HCT116 (cell line): ENCODE measurements at regions not wholly inside any gene's neighbourhood (a gene's known extent, or its start where the extent isn't known, plus 50 kb on each side); places are given as distances from the start of the nearest gene placed in this dataset.

ENCODE experiments used
- ATAC-seq: fragments of 200-7000 bp; cut with Tn5 transposase; 2 replicates; pipeline ENCODE4 v1.9.1; 2020; ENCODE audit warnings: mild to moderate bottlenecking, moderate library complexity
- BruUV-seq: library from RNA; stranded (reverse); fragments of 400-500 nt; replicated peaks from 2 replicates; lab custom pipeline; 2021; lab: Mats Ljungman, UMichigan
- CTCF ChIA-PET: fragments of 300-600 bp; sonication (Branson Sonifier 250); formaldehyde crosslinking; loops from one replicate; lab custom pipeline; 2021; ENCODE audit warnings: antibody characterized with exemption; lab: Charles Lee
- POLR2A ChIA-PET: fragments of 300-600, 350-600 bp; sonication (Branson Sonifier 250); formaldehyde crosslinking; loops from one replicate; lab custom pipeline; 2021; ENCODE audit warnings: antibody characterized with exemption; lab: Charles Lee
- RAD21 ChIA-PET, 2 experiments: fragments of 300-600 bp; sonication (Branson Sonifier 250); formaldehyde crosslinking; loops; one replicate each; lab custom pipeline; 2023; ENCODE audit warnings: low total read pairs in 2 of 2; ENCODE audit not compliant: uncharacterized antibody in 2 of 2, unreplicated experiment in 2 of 2, low non-redundant PET in 1 of 2; lab: Charles Lee
- DNase-seq: peaks from one replicate; pipeline ENCODE4 v3.0.0-alpha.2; 2010; ENCODE audit warnings: low read depth, low spot score
- H2AFZ ChIP-seq: fragments of 200-600 bp; shearing (Covaris generic), sonication (generic); 2 replicates; pipeline ENCODE4 v1.6.1; 2017; ENCODE audit warnings: low read depth, mixed run types, mixed read lengths, antibody characterized with exemption, low read length; ENCODE audit not compliant: poor library complexity, severe bottlenecking
- H3K27ac ChIP-seq: 2 replicates; pipeline ENCODE4 v1.5.1; 2012; ENCODE audit warnings: low read depth, low read length
- H3K27me3 ChIP-seq: fragments of 200-600 bp; sonication (generic); 2 replicates; pipeline ENCODE4 v1.6.1; 2016; ENCODE audit warnings: mixed run types, low read length, mixed read lengths; ENCODE audit not compliant: insufficient read depth
- H3K36me3 ChIP-seq, 2 experiments: fragments of 200-500 bp in 1 of 2; fragments of 200-600 bp in 1 of 2; sonication (Bioruptor generic) in 1 of 2; sonication (generic) in 1 of 2; 2 replicates each; pipeline versions ENCODE4 v1.5.1 to v1.6.1; 2014 to 2016; ENCODE audit warnings: low read length in 2 of 2, inconsistent platforms in 1 of 2, mixed read lengths in 1 of 2, mixed run types in 1 of 2; ENCODE audit not compliant: insufficient read depth in 2 of 2, control insufficient read depth in 1 of 2
- H3K4me1 ChIP-seq, 2 experiments: fragments of 200-600 bp in 1 of 2; sonication (generic) in 1 of 2; 2 replicates each; pipeline versions ENCODE4 v1.5.1 to v1.6.1; 2012 to 2017; ENCODE audit warnings: low read length in 2 of 2, inconsistent platforms in 1 of 2, mild to moderate bottlenecking in 1 of 2, mixed read lengths in 1 of 2, mixed run types in 1 of 2, moderate library complexity in 1 of 2; ENCODE audit not compliant: insufficient read depth in 2 of 2, control insufficient read depth in 1 of 2
- H3K4me2 ChIP-seq: fragments of 200-600 bp; sonication (generic); 2 replicates; pipeline ENCODE4 v1.6.1; 2017; ENCODE audit warnings: mixed run types, low read length, mixed read lengths
- H3K4me3 ChIP-seq, 2 experiments: fragments of 200-600 bp in 1 of 2; sonication (generic) in 1 of 2; replicated peaks in 1 of 2; 2 replicates each; pipeline ENCODE4 v1.5.1; 2011 to 2016; ENCODE audit warnings: low read length in 2 of 2, control low read depth in 1 of 2, low read depth in 1 of 2, mild to moderate bottlenecking in 1 of 2, mixed read lengths in 1 of 2, mixed run types in 1 of 2
- H3K79me2 ChIP-seq: fragments of 200-600 bp; sonication (generic); 2 replicates; pipeline ENCODE4 v1.6.1; 2017; ENCODE audit warnings: mild to moderate bottlenecking, mixed run types, low read length, moderate library complexity, mixed read lengths; ENCODE audit not compliant: insufficient read depth
- H3K9ac ChIP-seq: fragments of 200-600 bp; sonication (generic); 2 replicates; pipeline ENCODE4 v1.6.1; 2016; ENCODE audit warnings: low read length, mixed read lengths
- H3K9me2 ChIP-seq: fragments of 200-600 bp; sonication (generic), shearing (Covaris generic); 2 replicates; pipeline ENCODE4 v1.6.1; 2017; ENCODE audit warnings: mixed run types, mild to moderate bottlenecking, moderate library complexity; ENCODE audit not compliant: insufficient read depth
- H3K9me3 ChIP-seq, 2 experiments: fragments of 200-500 bp in 1 of 2; fragments of 200-600 bp in 1 of 2; sonication (Bioruptor generic) in 1 of 2; sonication (generic) in 1 of 2; 2 replicates each; pipeline ENCODE4 v1.6.1; 2014 to 2017; ENCODE audit warnings: low read length in 2 of 2, mixed read lengths in 2 of 2, inconsistent platforms in 1 of 2, low read depth in 1 of 2, mild to moderate bottlenecking in 1 of 2, mixed run types in 1 of 2, moderate library complexity in 1 of 2; ENCODE audit not compliant: control insufficient read depth in 1 of 2, insufficient read depth in 1 of 2
- H4K20me1 ChIP-seq: fragments of 200-600 bp; sonication (generic), shearing (Covaris generic); 2 replicates; pipeline ENCODE4 v1.6.1; 2017; ENCODE audit warnings: mixed run types, mild to moderate bottlenecking, moderate library complexity; ENCODE audit not compliant: insufficient read depth
- ELF1 ChIP-seq: IDR thresholded peaks from 2 replicates; pipeline ENCODE4 v1.6.1; 2012; ENCODE audit warnings: low read depth, borderline replicate concordance
- EZH2 ChIP-seq: fragments of 200-600 bp; sonication (generic); IDR thresholded peaks from 2 replicates; pipeline ENCODE4 v1.6.1; 2017; ENCODE audit warnings: antibody characterized with exemption, mixed run types
- EZH2phosphoT487 ChIP-seq: fragments of 200-600 bp; IDR thresholded peaks from 2 replicates; pipeline ENCODE4 v1.6.1; 2018; ENCODE audit warnings: antibody characterized with exemption, borderline replicate concordance
- JUND ChIP-seq: IDR thresholded peaks from 2 replicates; pipeline ENCODE4 v1.6.1; 2012
- POLR2A ChIP-seq: IDR thresholded peaks from 2 replicates; pipeline ENCODE4 v1.7.0; 2011; ENCODE audit warnings: borderline replicate concordance; ENCODE audit not compliant: insufficient read depth, insufficient read length; ENCODE audit errors: extremely low read depth
- POLR2AphosphoS5 ChIP-seq: IDR thresholded peaks from 2 replicates; pipeline ENCODE4 v1.6.1; 2011; ENCODE audit warnings: mild to moderate bottlenecking, low read depth, low read length, moderate library complexity
- RAD21 ChIP-seq: IDR thresholded peaks from 2 replicates; pipeline ENCODE4 v1.6.1; 2012; ENCODE audit warnings: low read depth, mild to moderate bottlenecking
- TCF7L2 ChIP-seq: IDR thresholded peaks from 2 replicates; pipeline ENCODE4 v1.7.0; 2011; ENCODE audit warnings: borderline replicate concordance, inconsistent platforms; ENCODE audit not compliant: insufficient read depth, insufficient read length; ENCODE audit errors: extremely low read depth
- ZNF274 ChIP-seq: fragments of 200-500 bp; sonication (Bioruptor generic); IDR thresholded peaks from 2 replicates; pipeline ENCODE4 v1.6.1; 2014; ENCODE audit warnings: mild to moderate bottlenecking, low read depth, low read length, inconsistent platforms
- intact Hi-C: fragments of 100-400 bp; cut with micrococcal nuclease; formaldehyde crosslinking; loops from 2 replicates; pipeline ENCODE4 v1.10.0; 2022
- TF ChIP-seq, protein P1 (sequence below): IDR thresholded peaks from 2 replicates; pipeline ENCODE4 v1.6.1; 2012
- TF ChIP-seq, protein P2 (sequence below), 3 experiments: fragments of 200-600 bp in 1 of 3; sonication (generic) in 1 of 3; IDR thresholded peaks in 2 of 3; conservative IDR thresholded peaks in 1 of 3; 2 replicates each; pipeline ENCODE4 v1.5.1; 2012 to 2017; ENCODE audit warnings: low read depth in 2 of 3, low read length in 2 of 3, antibody characterized with exemption in 1 of 3, borderline replicate concordance in 1 of 3, control low read depth in 1 of 3, mild to moderate bottlenecking in 1 of 3, mixed read lengths in 1 of 3, mixed run types in 1 of 3, moderate library complexity in 1 of 3; ENCODE audit not compliant: insufficient read depth in 1 of 3

DNA sequence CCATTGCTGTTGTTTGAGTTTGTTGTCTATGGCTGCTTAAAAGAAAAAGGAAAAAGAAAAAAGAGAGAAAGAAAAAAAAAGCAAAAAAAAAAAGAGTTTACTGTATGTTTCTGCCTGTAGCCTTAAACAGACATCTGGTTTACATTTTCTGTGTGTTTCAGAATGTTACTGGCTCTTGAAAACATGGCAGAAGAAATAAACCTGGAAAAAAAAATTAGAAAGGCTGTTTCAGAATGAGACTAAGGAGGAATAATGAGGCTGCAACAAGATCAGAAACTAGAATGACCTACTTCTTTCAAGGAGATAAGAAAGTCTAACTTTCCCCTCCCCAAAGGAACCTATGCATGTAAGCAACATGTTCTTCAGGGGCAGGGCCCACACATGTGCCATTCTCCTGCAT lies 292.1 kb downstream of the DIPK2A start:
- Histone ChIP-seq H2AFZ (no peak overlapping the region), H3K27me3 (no peaks in the 10 kb centered on the region), H3K36me3 (no peaks in the 10 kb centered on the region), H4K20me1 (no peaks in the 10 kb centered on the region), H3K9ac (no peak overlapping the region), H3K4me3 (no peak overlapping the region), H3K4me1 (no peaks in the 10 kb centered on the region), H3K27ac (no peak overlapping the region), H3K9me2 (no peaks in the 10 kb centered on the region), H3K9me3 (no peaks in the 10 kb centered on the region), H3K4me2 (no peak overlapping the region), H3K79me2 (no peaks in the 10 kb centered on the region)
- ATAC-seq (no peak), DNase-seq (no peak)
- no TSS peak for BruUV-seq
- ChIA-PET RAD21 (interaction anchor here in 1 of 2 experiments (0.7 kb wide), 1 partner anchor 287 kb away, joined by 6 read pairs; no protein-coding TSS in a partner anchor), CTCF (no interaction called here), POLR2A (no interaction called here)
- TF ChIP-seq, protein P1, sequence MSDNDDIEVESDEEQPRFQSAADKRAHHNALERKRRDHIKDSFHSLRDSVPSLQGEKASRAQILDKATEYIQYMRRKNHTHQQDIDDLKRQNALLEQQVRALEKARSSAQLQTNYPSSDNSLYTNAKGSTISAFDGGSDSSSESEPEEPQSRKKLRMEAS = no peak
- TF ChIP-seq ZNF274 (no peak), EZH2phosphoT487 (no peak), POLR2A (no peak), EZH2 (no peak)
- TF ChIP-seq, protein P2, sequence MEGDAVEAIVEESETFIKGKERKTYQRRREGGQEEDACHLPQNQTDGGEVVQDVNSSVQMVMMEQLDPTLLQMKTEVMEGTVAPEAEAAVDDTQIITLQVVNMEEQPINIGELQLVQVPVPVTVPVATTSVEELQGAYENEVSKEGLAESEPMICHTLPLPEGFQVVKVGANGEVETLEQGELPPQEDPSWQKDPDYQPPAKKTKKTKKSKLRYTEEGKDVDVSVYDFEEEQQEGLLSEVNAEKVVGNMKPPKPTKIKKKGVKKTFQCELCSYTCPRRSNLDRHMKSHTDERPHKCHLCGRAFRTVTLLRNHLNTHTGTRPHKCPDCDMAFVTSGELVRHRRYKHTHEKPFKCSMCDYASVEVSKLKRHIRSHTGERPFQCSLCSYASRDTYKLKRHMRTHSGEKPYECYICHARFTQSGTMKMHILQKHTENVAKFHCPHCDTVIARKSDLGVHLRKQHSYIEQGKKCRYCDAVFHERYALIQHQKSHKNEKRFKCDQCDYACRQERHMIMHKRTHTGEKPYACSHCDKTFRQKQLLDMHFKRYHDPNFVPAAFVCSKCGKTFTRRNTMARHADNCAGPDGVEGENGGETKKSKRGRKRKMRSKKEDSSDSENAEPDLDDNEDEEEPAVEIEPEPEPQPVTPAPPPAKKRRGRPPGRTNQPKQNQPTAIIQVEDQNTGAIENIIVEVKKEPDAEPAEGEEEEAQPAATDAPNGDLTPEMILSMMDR (IDR thresholded peaks at IDR 0.05 in 2 of 3, conservative IDR thresholded peaks at IDR 0.05 in 1 of 3; ENCODE audit: borderline replicate concordance in 1 of 3, insufficient read depth in 1 of 3, low read depth in 2 of 3, low read length in 2 of 3) = no peak
- intact Hi-C loops = no loop called here

DNA sequence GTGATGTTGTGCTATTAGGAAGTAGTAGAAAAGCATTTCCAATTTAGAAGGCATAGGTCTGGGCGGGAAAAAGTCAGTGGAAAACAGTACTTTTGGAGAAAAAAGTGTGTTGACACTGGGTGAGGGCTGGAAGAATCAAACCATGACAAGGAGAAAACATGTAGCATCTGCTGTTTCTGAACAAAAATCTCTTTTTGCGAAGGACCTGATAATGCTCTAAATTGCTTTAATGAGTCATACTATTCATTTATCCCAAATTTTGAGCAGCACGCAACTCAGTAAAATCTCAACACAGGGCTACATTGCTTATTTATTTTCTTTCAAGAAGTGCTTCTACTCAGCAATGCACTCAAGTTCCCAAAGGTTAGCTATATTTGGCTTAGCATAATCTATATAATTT lies 292.7 kb downstream of the DIPK2A start:
- RAD21 ChIA-PET = no interaction called here
- TF ChIP-seq ELF1 = no peak
- TF ChIP-seq JUND = no peak
- no peak for TF ChIP-seq RAD21
- TF ChIP-seq TCF7L2 = no peak
- no peak for TF ChIP-seq POLR2AphosphoS5
- H3K27me3 ChIP-seq = no peaks in the 10 kb centered on the region
- DNase-seq = no peak
- H3K4me1 ChIP-seq = no peaks in the 10 kb centered on the region
- no peak overlapping the region for H3K9ac ChIP-seq
- H3K4me2 ChIP-seq = no peak overlapping the region
- H3K9me2 ChIP-seq = no peaks in the 10 kb centered on the region
- H3K27ac ChIP-seq = no peak overlapping the region
- no peaks in the 10 kb centered on the region for H3K9me3 ChIP-seq
- ATAC-seq = no peak
- no TSS peak for BruUV-seq
- no peak overlapping the region for H3K4me3 ChIP-seq
- CTCF ChIA-PET = no interaction called here
- POLR2A ChIA-PET = no interaction called here
- intact Hi-C loops = no loop called here
- no peaks in the 10 kb centered on the region for H3K79me2 ChIP-seq
- H2AFZ ChIP-seq = no peak overlapping the region
- no peaks in the 10 kb centered on the region for H4K20me1 ChIP-seq
- no peaks in the 10 kb centered on the region for H3K36me3 ChIP-seq
